ENCODE measurements at regions not wholly inside any gene's neighbourhood (a gene's known extent, or its start where the extent isn't known, plus 50 kb on each side); places are given as distances from the start of the nearest gene placed in this dataset.

GRCh38 chr15:89412905-89413411 lies 78.3 kb upstream of the POLG start:
- POLR2A ChIA-PET: no interaction called here

GRCh38 chr15:89410039-89410435 lies 75.4 kb upstream of the POLG start:
- no peak for TF ChIP-seq ZSCAN16 (tag by site-specific recombination; IDR thresholded peaks at IDR 0.05)
- TF ChIP-seq ZNF214 (tag by site-specific recombination; IDR thresholded peaks at IDR 0.05; ENCODE audit: borderline replicate concordance): no peak
- TF ChIP-seq RBAK (tag by site-specific recombination; IDR thresholded peaks at IDR 0.05): no peak
- CTCF ChIA-PET: interaction anchor here (0.8 to 1.4 kb wide), 2 partner anchors 20 to 21 kb away, joined by 3 to 4 read pairs; no protein-coding TSS in a partner anchor
- POLR2A ChIA-PET: no interaction called here
- Histone ChIP-seq H3K9me3 (ENCODE audit: control insufficient read depth, insufficient read depth, low read depth, low read length) (no peaks in the 10 kb centered on the region), H3K4me1 (ENCODE audit: control insufficient read depth, insufficient read depth, low read length) (no peaks in the 10 kb centered on the region), H3K36me3 (ENCODE audit: control insufficient read depth in 2 of 2, insufficient read depth in 1 of 2, low read length in 2 of 2) (no peaks in the 10 kb centered on the region), H3K4me3 (ENCODE audit: low read depth, low read length) (no peak overlapping the region), H3K27ac (ENCODE audit: extremely low read depth, low read depth, low read length) (no peak overlapping the region)

More at GRCh38 chr15:89412905-89413411, 78.3 kb upstream of the POLG start:
- CTCF ChIA-PET: interaction anchor here (0.6 to 1.0 kb wide), 3 partner anchors 17 to 399 kb away, joined by 3 to 5 read pairs (median 3); no protein-coding TSS in a partner anchor
- no peaks in the 10 kb centered on the region for H3K4me1 ChIP-seq (ENCODE audit: control insufficient read depth, insufficient read depth, low read length)
- no peaks in the 10 kb centered on the region for H3K9me3 ChIP-seq (ENCODE audit: control insufficient read depth, insufficient read depth, low read depth, low read length)
- no peaks in the 10 kb centered on the region for H3K36me3 ChIP-seq (ENCODE audit: control insufficient read depth in 2 of 2, insufficient read depth in 1 of 2, low read length in 2 of 2)
- no peak overlapping the region for H3K4me3 ChIP-seq (ENCODE audit: low read depth, low read length)
- TF ChIP-seq ZNF18 (tag by site-specific recombination; IDR thresholded peaks at IDR 0.05) (no peak), ZNF837 (tag by site-specific recombination; IDR thresholded peaks at IDR 0.05) (no peak), ZNF677 (tag by site-specific recombination; IDR thresholded peaks at IDR 0.05) (no peak), GLIS2 (tag by site-specific recombination; IDR thresholded peaks at IDR 0.05) (no peak), ZNF768 (tag by site-specific recombination; IDR thresholded peaks at IDR 0.05) (no peak), ZNF548 (tag by site-specific recombination; IDR thresholded peaks at IDR 0.05) (no peak), TRIM28 (IDR thresholded peaks at IDR 0.05; ENCODE audit: borderline replicate concordance, low read length) (no peak), GFI1B (tag by site-specific recombination; IDR thresholded peaks at IDR 0.05) (no peak), PRDM4 (tag by site-specific recombination; IDR thresholded peaks at IDR 0.05) (no peak), ZBTB11 (tag by site-specific recombination; conservative IDR thresholded peaks at IDR 0.05; ENCODE audit: low read depth) (no peak)
- H3K27ac ChIP-seq (ENCODE audit: extremely low read depth, low read depth, low read length): no peak overlapping the region
